ENCODE measurements at regions not wholly inside any gene's neighbourhood (a gene's known extent, or its start where the extent isn't known, plus 50 kb on each side); places are given as distances from the start of the nearest gene placed in this dataset.

DNA sequence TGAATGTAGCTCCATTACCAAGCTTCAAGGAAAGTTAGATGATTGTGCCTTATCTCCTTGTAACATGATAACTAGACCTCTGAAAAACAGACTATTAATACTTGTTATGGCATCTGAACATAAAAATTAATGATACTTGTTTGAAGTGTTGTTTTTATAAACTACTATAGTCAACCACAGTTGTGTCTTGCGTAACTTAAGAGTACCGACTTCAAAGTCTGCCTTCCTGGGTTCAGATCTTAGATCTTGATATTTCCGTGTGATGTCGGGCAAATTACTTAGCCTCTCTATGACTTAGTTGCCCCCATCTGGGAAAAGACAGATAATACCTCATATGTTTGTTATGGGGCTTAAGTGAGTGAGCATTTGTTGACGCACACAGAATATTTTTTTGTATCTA is 906.5 kb downstream of the JRKL start:
- TF ChIP-seq, protein P1, sequence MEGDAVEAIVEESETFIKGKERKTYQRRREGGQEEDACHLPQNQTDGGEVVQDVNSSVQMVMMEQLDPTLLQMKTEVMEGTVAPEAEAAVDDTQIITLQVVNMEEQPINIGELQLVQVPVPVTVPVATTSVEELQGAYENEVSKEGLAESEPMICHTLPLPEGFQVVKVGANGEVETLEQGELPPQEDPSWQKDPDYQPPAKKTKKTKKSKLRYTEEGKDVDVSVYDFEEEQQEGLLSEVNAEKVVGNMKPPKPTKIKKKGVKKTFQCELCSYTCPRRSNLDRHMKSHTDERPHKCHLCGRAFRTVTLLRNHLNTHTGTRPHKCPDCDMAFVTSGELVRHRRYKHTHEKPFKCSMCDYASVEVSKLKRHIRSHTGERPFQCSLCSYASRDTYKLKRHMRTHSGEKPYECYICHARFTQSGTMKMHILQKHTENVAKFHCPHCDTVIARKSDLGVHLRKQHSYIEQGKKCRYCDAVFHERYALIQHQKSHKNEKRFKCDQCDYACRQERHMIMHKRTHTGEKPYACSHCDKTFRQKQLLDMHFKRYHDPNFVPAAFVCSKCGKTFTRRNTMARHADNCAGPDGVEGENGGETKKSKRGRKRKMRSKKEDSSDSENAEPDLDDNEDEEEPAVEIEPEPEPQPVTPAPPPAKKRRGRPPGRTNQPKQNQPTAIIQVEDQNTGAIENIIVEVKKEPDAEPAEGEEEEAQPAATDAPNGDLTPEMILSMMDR (IDR thresholded peaks at IDR 0.05) = no peak
- TF ChIP-seq EZH2 (IDR thresholded peaks at IDR 0.05; ENCODE audit: borderline replicate concordance, insufficient read depth, low read depth, low read length, poor library complexity, severe bottlenecking) = no peak
